Stimulated activated CD4-positive, alpha-beta T cell treated with anti-CD3 and anti-CD28 coated beads, Interleukin-12 subunit alpha, Interleukin-12 subunit beta, amount 100 ng/mL, for 4 hours (primary cell): ENCODE measurements at regions not wholly inside any gene's neighbourhood (a gene's known extent, or its start where the extent isn't known, plus 50 kb on each side); places are given as distances from the start of the nearest gene placed in this dataset.

ENCODE experiments used
- DNase-seq: peaks from one replicate; pipeline ENCODE4 v3.0.0-alpha.2; 2020

GRCh38 chr6:44533421-44533820, 145.9 kb downstream of the CDC5L start:
- DNase-seq, result no peak

GRCh38 chr6:44534291-44534690, 146.8 kb downstream of the CDC5L start:
- no peak for DNase-seq

DNA sequence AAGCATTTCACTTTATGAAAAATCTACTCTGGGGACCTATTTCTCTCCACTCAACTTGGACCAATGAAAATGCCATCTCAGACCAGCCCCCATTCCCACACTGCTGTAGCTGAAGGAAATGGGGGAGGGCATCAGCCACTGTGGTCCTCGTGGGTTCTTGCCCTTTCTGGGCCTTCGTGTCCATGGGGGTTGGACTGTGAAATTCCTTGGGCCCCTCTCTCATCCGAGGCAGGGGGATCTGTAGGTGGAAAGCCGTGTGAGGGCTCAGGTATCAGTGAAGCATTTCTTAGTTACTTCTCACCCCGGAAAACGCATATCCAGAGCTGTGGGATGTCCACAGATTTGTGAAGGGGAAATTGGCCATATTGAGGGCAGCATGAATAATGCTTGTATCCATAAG, 147.9 kb downstream of the CDC5L start:
- DNase-seq, result no peak

DNA sequence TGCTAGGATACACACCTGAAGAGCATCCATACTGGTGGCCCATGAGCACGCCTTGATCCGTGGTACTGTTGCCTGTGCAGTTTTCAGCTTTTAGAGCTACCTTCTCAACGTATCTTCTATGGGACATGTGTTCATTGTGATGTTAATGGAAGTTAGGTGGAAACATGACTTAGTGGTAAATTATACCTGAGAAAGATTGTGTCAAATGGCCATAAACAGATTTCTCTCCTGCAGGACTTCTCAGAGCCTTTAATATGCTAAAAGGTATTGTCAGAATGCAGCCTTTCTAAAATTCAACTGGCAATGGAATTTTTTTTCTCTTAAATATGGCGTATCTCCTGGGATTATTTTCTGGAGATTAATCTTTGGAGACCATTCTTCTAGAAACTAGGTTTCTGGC, 148.5 kb downstream of the CDC5L start:
- DNase-seq, result no peak

GRCh38 chr6:44537306-44538049, 150.0 kb downstream of the CDC5L start:
- DNase-seq, result no peak

GRCh38 chr6:44538131-44538806, 150.8 kb downstream of the CDC5L start:
- no peak for DNase-seq

GRCh38 chr6:44538807-44539201, 151.3 kb downstream of the CDC5L start:
- DNase-seq, result no peak

DNA sequence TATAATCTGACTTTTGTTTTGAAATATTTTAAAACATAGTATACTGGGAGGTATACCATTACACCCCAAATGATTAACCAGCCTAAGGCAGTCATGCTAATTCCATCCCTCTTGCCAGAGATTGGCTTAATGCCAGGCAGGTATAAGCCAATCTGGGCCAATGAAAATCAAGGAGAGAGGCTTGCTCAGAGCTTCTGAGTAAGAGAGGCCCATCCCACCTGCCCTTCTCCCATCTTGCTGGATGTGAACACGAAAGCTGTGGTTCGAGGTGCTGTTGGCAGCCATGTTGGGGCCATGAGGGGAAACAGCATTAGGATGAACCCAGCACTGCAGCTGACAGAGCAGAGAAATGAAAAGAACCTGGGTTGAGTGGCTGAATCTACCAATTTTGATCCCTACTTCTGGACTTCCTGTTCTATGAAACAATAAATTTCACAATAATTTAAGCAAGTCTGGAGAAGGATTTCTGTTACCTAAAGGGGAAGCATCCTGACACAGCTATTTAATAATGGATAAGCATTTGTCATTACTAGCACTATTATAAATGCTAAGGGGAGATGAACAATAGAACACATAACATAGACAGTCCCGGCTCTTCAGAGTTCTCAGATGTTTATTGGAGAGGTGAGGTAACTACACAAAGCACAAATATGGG, 152.3 kb downstream of the CDC5L start:
- no peak for DNase-seq

GRCh38 chr6:44540881-44541280, 153.4 kb downstream of the CDC5L start:
- DNase-seq, result no peak

DNA sequence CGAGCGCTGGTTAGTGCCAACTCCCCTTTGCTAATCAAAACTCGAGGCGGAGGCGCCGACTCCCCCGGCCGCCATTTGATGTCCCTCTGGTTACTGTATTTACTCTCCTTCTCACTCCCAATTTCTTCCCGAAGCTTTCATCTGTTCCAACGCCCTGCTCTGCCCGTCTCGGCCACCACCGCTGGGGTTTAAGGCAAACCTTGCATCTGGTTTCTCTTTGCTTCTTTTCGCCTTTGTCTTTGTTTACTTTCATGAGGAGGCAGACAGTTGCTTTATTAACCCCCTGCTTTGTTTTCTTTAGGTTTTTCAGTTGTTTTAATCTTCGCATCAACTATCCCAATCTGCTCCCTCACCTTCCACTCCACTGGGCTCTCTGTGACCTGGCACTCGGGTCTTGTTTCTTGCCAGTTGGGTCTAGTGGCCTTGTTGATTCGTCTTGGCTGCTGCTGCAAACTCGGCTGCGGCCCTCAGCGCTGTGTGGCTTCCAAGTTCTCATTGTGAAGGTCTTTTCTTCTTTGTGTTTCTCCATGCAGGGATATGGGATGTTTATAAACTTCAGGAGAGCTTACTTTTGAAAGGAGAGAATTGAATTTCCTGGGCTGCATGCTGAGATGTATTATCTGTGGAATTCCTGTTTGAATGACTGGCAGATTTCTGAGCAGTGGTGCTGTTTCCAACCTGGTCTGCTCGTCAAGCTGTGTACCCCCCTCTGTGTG, 155.1 kb downstream of the CDC5L start:
- no peak for DNase-seq

GRCh38 chr6:44543664-44544063, 156.2 kb downstream of the CDC5L start:
- DNase-seq, result no peak

GRCh38 chr6:44545224-44545623, 157.7 kb downstream of the CDC5L start:
- no peak for DNase-seq

- no peak for DNase-seq
Measured at GRCh38 chr6:44548319-44548718, 160.8 kb downstream of the CDC5L start.

GRCh38 chr6:44549516-44549915, 162.0 kb downstream of the CDC5L start:
- no peak for DNase-seq

DNA sequence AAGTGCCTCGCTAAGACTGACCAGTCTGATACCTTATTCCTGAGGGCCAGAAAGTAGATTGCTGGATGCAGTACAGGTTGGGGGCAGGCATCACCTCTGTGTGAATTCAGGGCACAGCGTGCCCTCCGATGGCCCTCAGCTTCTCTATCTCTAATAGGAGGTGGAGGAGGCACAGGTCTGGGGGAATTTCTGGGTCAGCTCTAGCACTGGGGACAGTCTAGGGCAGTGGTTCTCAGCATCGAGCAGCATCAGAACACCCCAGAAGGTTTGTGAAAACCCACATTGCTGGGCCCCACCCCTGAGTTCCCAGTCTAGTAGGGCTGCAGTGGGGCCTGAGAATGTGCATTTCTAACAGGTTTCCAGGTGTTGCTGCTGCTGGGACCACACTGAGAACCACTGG, 166.7 kb downstream of the CDC5L start:
- DNase-seq, result no peak

- no peak for DNase-seq
Measured at GRCh38 chr6:44554861-44555260, 167.4 kb downstream of the CDC5L start.

- no peak for DNase-seq
Measured at GRCh38 chr6:44556046-44556445, 168.5 kb downstream of the CDC5L start.

- no peak for DNase-seq
Measured at GRCh38 chr6:44558024-44558831, 170.7 kb downstream of the CDC5L start.

- DNase-seq, result no peak
Measured at GRCh38 chr6:44558832-44559251, 171.3 kb downstream of the CDC5L start.

GRCh38 chr6:44559486-44560270, 172.2 kb downstream of the CDC5L start:
- no peak for DNase-seq

DNA sequence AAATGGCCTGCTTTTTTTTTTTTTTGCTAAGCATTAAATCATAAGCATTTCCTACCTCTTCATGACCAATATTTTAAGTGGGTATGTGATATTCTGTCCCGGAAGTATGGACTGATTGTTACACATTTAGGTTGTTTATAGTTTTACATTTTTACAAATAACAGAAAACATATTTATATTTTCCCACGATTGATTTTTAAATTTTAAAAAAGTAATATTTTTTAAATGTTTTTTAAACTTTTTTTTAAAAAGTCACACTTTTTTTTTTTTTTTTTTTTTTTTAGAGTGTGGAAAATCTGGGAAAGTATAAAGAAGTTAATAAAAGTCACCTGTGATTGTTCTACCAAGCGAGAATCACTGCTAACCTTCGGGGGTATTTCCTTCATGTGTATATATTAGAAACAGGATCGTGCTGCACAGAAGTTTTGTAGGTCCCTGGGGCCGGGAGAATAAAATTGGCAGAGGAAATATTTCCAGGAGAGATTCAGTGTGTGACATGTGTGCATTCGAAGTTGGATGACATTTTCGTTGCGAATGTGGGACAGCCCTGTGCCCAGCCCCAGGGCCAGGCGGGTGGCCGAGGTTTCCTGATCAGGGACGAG, 173.1 kb downstream of the CDC5L start:
- DNase-seq, result no peak
